Fibroblast of lung (primary cell): ENCODE measurements at regions not wholly inside any gene's neighbourhood (a gene's known extent, or its start where the extent isn't known, plus 50 kb on each side); places are given as distances from the start of the nearest gene placed in this dataset.

ENCODE experiments used
- CTCF ChIP-seq, 2 donors: IDR thresholded peaks in 1 of 2; conservative IDR thresholded peaks in 1 of 2; 1 replicate in 1 of 2; 2 replicates in 1 of 2; pipeline ENCODE4 v1.5.1; 2011 to 2012; ENCODE audit warnings: low read length in 2 of 2, control low read depth in 1 of 2, inconsistent platforms in 1 of 2, low read depth in 1 of 2, mild to moderate bottlenecking in 1 of 2
- EZH2 ChIP-seq: IDR thresholded peaks from 2 replicates; pipeline ENCODE4 v1.5.1; 2012; ENCODE audit warnings: low read length, control low read depth, mild to moderate bottlenecking; ENCODE audit errors: missing control alignments

DNA sequence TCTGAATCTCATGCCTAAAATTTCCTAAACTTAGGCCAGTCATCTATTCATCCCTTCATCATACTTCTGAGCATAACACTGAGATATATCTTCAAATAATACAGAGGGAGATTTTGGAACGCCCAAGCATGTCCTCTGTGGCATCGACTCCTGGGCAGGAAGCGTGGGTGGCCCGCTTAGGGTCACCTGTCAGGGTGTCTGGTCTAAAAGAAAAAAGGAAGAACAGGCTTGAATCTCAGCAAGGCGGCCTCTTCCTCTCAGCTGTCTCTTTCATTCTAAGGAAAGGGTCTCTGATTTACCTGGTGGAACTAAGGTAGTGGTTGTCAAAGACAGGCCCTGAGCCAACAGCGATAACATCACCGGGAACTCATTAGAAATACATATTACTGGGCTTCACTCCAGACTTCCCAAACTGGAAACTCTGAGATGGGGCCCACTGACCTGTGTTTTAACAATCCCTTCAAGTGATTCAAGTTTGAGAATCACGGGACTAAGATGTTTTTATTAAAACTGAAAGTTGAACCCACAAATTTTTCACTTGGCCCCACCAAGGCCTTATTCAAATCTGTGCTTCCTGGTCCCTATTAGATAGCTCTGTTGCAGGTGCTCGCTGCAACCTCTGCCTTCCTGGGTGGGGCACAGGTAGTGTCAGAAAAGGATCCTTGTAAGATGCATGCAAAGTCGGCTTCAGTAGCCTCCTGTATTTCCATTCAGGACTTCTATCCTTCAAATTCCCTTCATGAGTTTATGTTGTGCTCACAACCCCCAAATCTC, 162.3 kb upstream of the CCDC68 start:
- no peak for TF ChIP-seq CTCF (conservative IDR thresholded peaks at IDR 0.05 in 1 of 2, IDR thresholded peaks at IDR 0.05 in 1 of 2; ENCODE audit: low read depth in 1 of 2, low read length in 2 of 2)
- no peak for TF ChIP-seq EZH2
